ENCODE measurements at regions not wholly inside any gene's neighbourhood (a gene's known extent, or its start where the extent isn't known, plus 50 kb on each side); places are given as distances from the start of the nearest gene placed in this dataset.

DNA sequence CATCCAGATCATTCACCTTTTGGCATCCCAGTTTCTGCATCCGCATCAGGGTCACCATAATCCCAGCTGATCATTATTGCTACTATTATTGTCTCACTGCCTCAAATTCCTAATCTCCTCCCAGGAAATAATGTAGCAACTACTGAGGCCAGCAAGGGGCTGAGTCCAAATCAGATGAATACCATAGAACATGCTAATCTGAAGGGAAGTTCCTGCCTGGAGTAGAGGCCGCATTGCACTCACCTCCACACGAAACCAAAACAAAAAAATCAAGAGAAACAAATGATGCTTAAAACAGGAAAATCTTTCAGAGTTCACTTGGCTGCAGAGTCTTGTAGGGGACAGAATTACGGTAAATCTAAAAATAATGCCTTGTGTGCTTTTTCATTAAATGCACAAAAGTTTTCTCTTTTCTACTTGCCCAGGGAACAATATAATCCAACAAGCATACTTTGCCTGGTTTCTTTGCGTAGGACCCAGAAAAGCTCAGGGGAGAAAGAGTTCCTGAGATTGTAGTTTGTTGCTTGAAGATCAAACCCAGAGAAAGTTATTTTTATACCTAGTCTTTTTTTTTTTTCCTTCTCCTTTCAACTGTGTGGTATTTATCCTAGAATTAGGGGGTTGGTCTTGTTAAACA is 87.7 kb upstream of the KLF4 start:
- no peaks in the 10 kb centered on the region for H3K79me2 ChIP-seq (ENCODE audit: insufficient read depth, low read length)

More for the DNA sequence above, 87.7 kb upstream of the KLF4 start:
- H3K4me2 ChIP-seq (ENCODE audit: insufficient read depth, insufficient read length, low read length): no peak overlapping the region
- H4K91ac ChIP-seq (ENCODE audit: insufficient read length, low read depth, low read length): no peak overlapping the region
- H3K36me3 Mint-ChIP-seq (ENCODE audit: insufficient read depth in 1 of 3, low read depth in 3 of 3): no peaks in the 10 kb centered on the region
- H4K8ac ChIP-seq (replicated peaks; ENCODE audit: insufficient read length, low read depth, low read length): no peak overlapping the region
- no peak overlapping the region for H3T11ph ChIP-seq (ENCODE audit: low read length)
- H3K4me3 Mint-ChIP-seq: no peak overlapping the region
- no peak overlapping the region for H2BK120ac ChIP-seq (ENCODE audit: low read depth, low read length, poor library complexity, severe bottlenecking)
- no peaks in the 10 kb centered on the region for H3K27me3 ChIP-seq (ENCODE audit: insufficient read depth, low read length)
- no peaks in the 10 kb centered on the region for H3K9me3 ChIP-seq (ENCODE audit: control insufficient read depth, low read depth, low read length)
- H3K9ac ChIP-seq (ENCODE audit: extremely low read depth, insufficient read length, low read length): no peak overlapping the region
- H2BK12ac ChIP-seq (ENCODE audit: insufficient read length, low read depth, low read length): no peak overlapping the region
- no peaks in the 10 kb centered on the region for H3K23me2 ChIP-seq (ENCODE audit: insufficient read length, low read depth, low read length, poor library complexity, severe bottlenecking)
- WGBS (ENCODE audit: extremely low coverage, insufficient read length, low lambda C conversion rate): no CpG with 5 or more reads among the region's 5 CpGs
- no peak overlapping the region for H3K56ac ChIP-seq (ENCODE audit: insufficient read length, low read depth, low read length)
- no peak overlapping the region for H2AK5ac ChIP-seq (ENCODE audit: insufficient read length, low read length)
- H2AFZ ChIP-seq (ENCODE audit: low read length): no peak overlapping the region
- H2BK15ac ChIP-seq (ENCODE audit: low read depth, low read length): no peak overlapping the region
- no peaks in the 10 kb centered on the region for H3K4me1 Mint-ChIP-seq
- DNase-seq: no peak
- H3K27me3 Mint-ChIP-seq (ENCODE audit: low read depth): no peaks in the 10 kb centered on the region
- H4K5ac ChIP-seq (ENCODE audit: insufficient read length, low read depth, low read length): no peak overlapping the region
- H3K4me1 ChIP-seq (ENCODE audit: insufficient read depth, low read length): no peaks in the 10 kb centered on the region
- H3K27ac ChIP-seq (ENCODE audit: insufficient read length, low read depth, low read length): no peak overlapping the region
- no peaks in the 10 kb centered on the region for H4K20me1 ChIP-seq (ENCODE audit: control insufficient read depth, insufficient read depth, insufficient read length)
- H2BK5ac ChIP-seq (ENCODE audit: insufficient read length, low read length): no peak overlapping the region
- no peak overlapping the region for H3K18ac ChIP-seq (ENCODE audit: insufficient read length, low read depth, low read length)
- no peak for TF ChIP-seq CTCF (conservative IDR thresholded peaks at IDR 0.05)
- H3K4ac ChIP-seq (ENCODE audit: low read depth, low read length): no peak overlapping the region
- no peak overlapping the region for H3K23ac ChIP-seq (ENCODE audit: insufficient read length, low read depth, low read length)
- no peaks in the 10 kb centered on the region for H3K9me3 Mint-ChIP-seq
- no peak overlapping the region for H3K27ac Mint-ChIP-seq
- no peaks in the 10 kb centered on the region for H3K79me1 ChIP-seq (ENCODE audit: insufficient read depth, low read depth, low read length, poor library complexity, severe bottlenecking)
- H3K14ac ChIP-seq (ENCODE audit: insufficient read depth, low read length): no peak overlapping the region
- no peak overlapping the region for H2BK20ac ChIP-seq (ENCODE audit: low read depth, low read length, poor library complexity, severe bottlenecking)
